ENCODE measurements at regions not wholly inside any gene's neighbourhood (a gene's known extent, or its start where the extent isn't known, plus 50 kb on each side); places are given as distances from the start of the nearest gene placed in this dataset.

GRCh38 chr15:62722237-62722636, 320.3 kb upstream of the TPM1 start:
- no peak for DNase-seq

GRCh38 chr15:62726461-62726860, 316.1 kb upstream of the TPM1 start:
- no peak for DNase-seq

GRCh38 chr15:62727501-62727900, 315.0 kb upstream of the TPM1 start:
- no peak for DNase-seq

GRCh38 chr15:62730825-62731224, 311.7 kb upstream of the TPM1 start:
- no peak for DNase-seq

- no peak for DNase-seq
Observed at GRCh38 chr15:62732078-62732477, 310.5 kb upstream of the TPM1 start.

- no peak for DNase-seq
Observed at GRCh38 chr15:62734706-62735105, 307.8 kb upstream of the TPM1 start.

- no peak for DNase-seq
Observed at GRCh38 chr15:62736756-62737155, 305.8 kb upstream of the TPM1 start.

GRCh38 chr15:62737551-62737950, 305.0 kb upstream of the TPM1 start:
- DNase-seq, result no peak

GRCh38 chr15:62739082-62739481, 303.5 kb upstream of the TPM1 start:
- no peak for DNase-seq

- DNase-seq, result no peak
Observed at GRCh38 chr15:62739507-62739906, 303.0 kb upstream of the TPM1 start.

- no peak for DNase-seq
Observed at GRCh38 chr15:62740141-62741004, 302.2 kb upstream of the TPM1 start.

- DNase-seq, result no peak
Observed at GRCh38 chr15:62741106-62741505, 301.4 kb upstream of the TPM1 start.

- DNase-seq, result no peak
Observed at GRCh38 chr15:62742409-62743171, 300.0 kb upstream of the TPM1 start.

GRCh38 chr15:62745621-62746225, 296.8 kb upstream of the TPM1 start:
- DNase-seq, result no peak

- DNase-seq, result no peak
Observed at GRCh38 chr15:62748196-62748595, 294.4 kb upstream of the TPM1 start.

- no peak for DNase-seq
Observed at GRCh38 chr15:62749036-62749815, 293.3 kb upstream of the TPM1 start.

- DNase-seq, result no peak
Observed at GRCh38 chr15:62750471-62750870, 292.1 kb upstream of the TPM1 start.

GRCh38 chr15:62752657-62753517, 289.7 kb upstream of the TPM1 start:
- no peak for DNase-seq

GRCh38 chr15:62753518-62754221, 288.9 kb upstream of the TPM1 start:
- no peak for DNase-seq

GRCh38 chr15:62756326-62756994, 286.1 kb upstream of the TPM1 start:
- no peak for DNase-seq

- no peak for DNase-seq
Observed at GRCh38 chr15:62756995-62757360, 285.6 kb upstream of the TPM1 start.

All from activated CD8-positive, alpha-beta memory T cell treated with anti-CD3 and anti-CD28 coated beads for 24 hours (primary cell).